ENCODE measurements at regions not wholly inside any gene's neighbourhood (a gene's known extent, or its start where the extent isn't known, plus 50 kb on each side); places are given as distances from the start of the nearest gene placed in this dataset.

GRCh38 chr12:75774261-75775052 is 257.1 kb downstream of the PHLDA1 start:
- TF ChIP-seq CTCF (conservative IDR thresholded peaks at IDR 0.05; ENCODE audit: low read depth, low read length) (no peak), EZH2 (IDR thresholded peaks at IDR 0.05; ENCODE audit: low read length, unreplicated experiment) (no peak), EZH2phosphoT487 (IDR thresholded peaks at IDR 0.05; ENCODE audit: borderline replicate concordance, low read length) (no peak)

Data from PC-3 (cell line).